GM18907 (cell line): ENCODE measurements at regions not wholly inside any gene's neighbourhood (a gene's known extent, or its start where the extent isn't known, plus 50 kb on each side); places are given as distances from the start of the nearest gene placed in this dataset.
A peak's percentile ranks its signal among the peaks of the same experiment; 100 is the strongest.
"Not testable (repeated sequence)": the region's sequence is repeated elsewhere in the genome, so short reads cannot be mapped to it uniquely, and the experiment has no call there.

Experiments
- ATAC-seq: cut with Tn5 transposase; IDR thresholded peaks from one replicate; pipeline ENCODE4 v1.9.1; 2021; ENCODE audit warnings: mild to moderate bottlenecking, moderate library complexity; ENCODE audit not compliant: unreplicated experiment

DNA sequence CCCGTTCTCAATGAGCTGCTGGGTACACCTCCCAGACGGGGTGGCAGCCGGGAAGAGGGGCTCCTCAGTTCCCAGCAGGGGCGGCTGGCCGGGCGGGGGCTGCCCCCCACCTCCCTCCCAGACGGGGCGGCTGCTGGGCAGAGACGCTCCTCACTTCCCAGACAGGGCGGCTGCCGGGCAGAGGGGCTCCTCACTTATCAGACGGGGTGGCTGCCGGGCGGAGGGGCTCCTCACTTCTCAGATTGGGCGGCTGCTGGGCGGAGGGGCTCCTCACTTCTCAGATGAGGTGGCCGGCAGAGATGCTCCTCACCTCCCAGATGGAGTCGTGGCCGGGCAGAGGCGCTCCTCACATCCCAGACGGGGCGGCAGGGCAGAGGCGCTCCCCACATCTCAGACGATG lies 559.0 kb downstream of the CD109 start:
- not testable (repeated sequence) for ATAC-seq

DNA sequence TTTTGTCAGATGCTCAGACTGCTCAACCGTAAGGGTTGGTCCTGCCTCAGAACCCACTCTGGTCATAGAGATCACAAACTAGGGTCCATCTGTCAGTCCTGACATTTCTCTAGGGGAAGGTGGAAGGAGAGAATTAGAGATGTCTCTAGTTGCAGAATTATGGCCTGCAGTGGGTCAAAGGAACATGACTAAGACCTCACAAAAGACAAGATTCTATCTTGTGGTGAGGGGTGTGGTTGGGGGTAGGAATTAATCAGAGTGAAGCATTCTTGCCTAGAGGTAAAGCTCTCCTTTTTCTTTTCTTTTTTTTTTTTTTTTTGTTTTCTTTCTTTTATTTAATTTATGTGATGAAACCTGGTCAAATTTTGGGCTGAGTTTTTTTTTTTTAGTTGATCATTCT lies 558.1 kb downstream of the CD109 start:
- not testable (repeated sequence) for ATAC-seq

DNA sequence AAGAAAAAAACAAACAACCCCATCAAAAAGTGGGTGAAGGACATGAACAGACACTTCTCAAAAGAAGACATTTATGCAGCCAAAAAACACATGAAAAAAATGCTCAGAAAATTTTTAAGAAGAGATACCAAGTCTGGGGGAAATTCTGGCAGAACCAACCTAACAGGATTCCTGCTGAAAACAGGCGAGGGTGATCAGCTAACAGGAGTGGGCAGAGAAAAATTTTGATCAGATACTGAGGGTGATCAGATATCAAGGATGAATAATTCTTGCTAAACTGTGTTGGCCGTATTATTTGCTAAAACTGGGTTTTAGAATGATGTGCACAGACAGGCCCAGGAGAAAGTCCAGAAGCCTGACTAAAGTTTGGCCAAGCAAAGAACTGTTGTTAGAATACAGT lies 557.3 kb downstream of the CD109 start:
- ATAC-seq, result no peak

DNA sequence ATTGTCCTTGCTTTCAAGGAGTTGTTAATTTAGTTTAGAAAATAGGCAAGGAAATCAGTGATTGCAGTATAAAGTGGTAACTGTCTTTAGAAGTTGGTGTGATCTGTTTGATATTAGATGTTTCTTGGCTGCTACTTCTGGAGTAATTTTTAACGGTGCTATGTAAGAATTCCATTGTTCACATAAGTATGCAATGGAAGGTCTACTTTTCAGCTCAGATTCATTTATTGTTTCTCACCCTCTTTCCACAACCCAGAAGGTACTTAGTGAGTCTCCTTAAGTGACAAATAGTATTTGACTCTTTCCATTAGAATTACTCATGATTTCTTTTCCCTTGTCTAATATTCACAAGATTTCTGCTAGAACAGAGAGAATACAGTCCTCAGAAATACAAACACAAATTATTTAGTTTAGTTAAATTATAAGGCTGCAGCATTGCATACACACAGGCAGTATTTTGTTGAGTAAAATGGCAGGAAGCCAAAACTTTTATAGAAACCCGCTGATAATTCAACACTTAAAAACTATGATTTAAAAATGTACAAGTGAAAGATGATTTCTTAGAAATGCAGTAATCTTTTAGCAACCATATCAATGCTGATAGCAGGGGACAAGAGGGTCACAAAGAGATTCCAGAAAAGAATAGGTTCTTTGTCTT lies 554.3 kb downstream of the CD109 start:
- ATAC-seq, result peak; percentile 22

DNA sequence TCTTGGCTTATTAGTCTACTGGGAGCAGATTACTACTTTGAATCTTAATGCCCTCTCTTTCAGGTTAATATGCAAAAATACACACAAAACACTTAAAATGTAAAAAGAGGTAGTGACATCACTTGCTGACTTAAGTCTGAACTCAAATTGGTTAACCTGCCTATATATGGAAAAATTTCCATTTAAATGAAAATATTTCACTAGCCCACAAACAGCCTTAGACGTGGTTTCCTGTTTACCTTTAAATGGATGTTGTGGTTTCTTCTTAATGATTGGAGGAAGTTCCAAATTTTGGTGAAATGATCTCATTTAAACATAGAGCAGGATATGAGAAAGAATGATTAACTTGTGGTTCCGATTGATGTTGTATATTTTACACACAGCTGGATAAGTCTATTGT lies 553.7 kb downstream of the CD109 start:
- ATAC-seq, result peak; percentile 91

DNA sequence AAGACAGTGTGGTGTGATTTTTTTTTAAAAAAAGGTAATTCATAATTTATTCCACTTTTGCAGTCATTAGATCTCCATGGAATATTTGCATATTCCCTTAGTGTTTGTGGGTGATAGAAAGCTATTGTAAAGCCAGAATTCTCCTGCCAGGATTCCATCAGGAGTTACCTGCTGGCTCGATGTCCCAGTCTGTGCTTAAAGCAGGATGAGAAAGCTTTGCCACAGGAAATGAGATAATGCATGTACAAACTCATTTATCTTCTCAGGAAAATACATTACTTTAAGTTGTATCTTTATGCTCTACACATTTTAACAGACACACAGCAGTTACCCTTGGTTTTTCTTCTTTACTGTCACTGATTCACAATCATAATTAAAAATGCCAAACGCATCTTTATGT lies 553.0 kb downstream of the CD109 start:
- no peak for ATAC-seq

DNA sequence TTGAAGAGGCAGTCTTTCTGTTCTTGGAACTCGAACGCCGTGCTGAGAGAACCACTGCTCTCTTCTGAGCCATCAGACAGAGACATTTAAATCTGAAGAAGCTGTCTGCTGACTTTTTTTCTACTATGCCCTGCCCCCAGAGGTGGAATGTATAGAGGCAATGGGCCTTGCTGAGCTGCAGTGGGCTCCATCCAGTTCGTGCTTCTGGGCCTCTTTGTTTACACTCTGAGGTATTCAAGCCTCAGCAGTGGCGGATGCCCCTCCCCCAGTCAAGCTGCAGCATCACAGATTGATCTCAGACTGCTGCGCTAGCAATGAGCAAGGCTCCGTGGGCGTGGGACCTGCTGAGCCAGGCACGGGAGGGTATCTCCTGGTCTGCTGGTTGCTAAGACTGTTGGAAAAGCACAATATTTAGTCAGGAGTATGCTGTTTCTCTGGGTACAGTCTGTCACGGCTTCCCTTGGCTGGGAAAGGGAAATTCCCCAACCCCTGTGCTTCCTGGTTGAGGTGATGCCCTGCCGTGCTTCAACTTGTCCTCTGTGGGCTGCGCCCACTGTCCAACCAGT lies 526.8 kb downstream of the CD109 start:
- ATAC-seq, result no peak

DNA sequence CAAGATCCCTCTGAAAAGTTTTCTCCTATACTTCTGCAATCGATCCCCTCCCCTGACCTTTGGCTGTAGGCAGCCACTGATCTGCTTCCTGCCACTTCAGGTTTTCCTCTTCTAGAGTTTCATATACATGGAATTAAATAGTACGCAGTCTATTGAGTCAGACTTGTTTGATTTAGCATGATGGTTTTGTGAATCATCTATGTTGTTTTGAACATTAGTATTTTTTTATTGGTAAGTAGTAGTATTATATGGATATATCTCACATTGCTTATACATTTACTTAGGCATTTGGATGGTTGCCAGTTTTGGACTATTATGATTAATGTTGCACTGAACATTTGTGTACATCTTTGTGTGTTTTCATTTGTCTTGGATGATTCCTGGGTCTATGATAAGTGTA lies 518.0 kb downstream of the CD109 start:
- ATAC-seq, result no peak

DNA sequence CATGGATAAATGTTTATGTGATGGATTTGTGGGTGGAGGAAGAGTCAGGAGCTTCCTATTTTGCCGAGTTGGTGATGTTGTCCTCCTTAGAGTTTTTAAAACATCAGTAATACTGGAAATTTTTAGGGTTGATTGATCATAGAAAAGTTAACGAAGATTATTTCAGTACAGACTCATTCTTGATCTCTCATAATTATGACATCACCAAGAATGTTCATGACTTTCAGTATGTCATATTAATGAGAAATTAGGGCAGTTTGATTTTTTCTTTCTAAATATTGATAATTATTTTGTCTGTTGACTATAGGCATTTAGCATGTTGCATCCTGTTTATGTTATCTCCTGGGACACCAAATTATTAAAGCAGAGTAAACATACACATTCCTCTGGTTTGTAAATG lies 512.2 kb downstream of the CD109 start:
- no peak for ATAC-seq

DNA sequence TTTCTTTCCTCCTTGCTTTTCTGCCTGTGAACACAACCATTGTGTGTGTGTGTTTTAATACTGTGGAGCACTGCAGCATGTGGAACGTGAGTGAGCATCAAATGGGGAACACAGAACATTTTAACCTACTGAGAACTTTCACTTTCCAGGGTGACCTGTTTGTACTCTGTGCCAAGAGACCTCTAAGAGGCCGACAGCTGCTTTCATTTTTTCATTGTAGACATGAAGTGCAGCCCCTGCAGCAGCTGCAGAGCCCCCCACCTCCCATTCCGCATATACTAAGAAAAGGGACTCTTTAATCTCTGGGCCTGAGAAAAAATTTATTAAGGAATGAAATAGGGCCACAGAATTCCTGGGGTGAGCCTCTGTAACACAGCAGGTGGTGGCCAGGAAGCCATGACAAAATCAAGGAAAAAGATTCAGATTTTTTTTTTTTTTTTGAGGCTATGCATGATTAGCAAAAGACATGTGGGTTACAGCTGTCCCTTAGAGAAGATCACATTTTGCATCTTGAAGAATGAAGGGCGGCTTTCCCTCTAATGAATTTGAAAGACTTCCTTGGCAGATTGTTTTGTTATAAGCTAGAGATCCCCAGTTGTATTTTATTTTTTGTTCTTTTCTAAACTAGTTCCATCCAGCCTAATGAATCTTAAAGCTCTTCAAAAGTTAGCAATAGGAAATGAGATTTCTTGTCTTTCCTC lies 503.4 kb downstream of the CD109 start:
- no peak for ATAC-seq

DNA sequence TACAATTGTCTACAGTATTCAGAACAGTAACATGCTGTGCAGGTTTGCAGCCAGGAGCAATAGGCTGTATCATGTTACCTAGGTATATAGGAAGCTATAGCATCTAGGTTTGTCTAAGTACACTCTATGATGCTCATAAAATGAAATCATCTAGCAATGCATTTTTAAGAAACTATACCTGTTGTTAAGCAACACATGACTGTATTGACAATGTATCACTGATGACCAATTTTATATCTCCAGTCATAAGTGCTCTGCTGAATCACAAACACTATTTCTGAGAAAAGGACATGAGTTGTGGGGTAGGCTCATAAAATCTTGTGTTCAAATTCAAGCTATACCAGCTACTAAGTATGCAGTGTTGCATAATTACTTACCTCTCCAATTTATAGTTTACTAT lies 501.3 kb downstream of the CD109 start:
- ATAC-seq, result no peak

DNA sequence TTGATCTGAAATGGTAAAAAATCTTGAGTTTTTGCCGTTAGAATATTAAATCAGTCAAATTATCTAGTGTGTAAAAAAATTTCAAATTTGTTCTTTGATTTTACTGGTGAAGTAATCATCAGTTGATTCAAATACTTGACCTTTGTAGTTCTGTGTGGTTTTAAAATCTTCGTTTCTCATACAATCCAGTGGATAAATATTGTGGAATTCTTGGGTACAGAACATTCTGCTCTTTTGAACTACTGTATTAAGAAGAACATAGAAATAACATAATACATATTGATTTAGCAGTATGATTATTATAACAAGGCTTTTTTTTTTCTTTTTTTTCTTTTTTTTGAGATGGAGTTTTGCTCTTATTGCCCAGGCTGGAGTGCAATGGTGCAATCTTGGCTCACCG lies 491.8 kb downstream of the CD109 start:
- ATAC-seq, result no peak

DNA sequence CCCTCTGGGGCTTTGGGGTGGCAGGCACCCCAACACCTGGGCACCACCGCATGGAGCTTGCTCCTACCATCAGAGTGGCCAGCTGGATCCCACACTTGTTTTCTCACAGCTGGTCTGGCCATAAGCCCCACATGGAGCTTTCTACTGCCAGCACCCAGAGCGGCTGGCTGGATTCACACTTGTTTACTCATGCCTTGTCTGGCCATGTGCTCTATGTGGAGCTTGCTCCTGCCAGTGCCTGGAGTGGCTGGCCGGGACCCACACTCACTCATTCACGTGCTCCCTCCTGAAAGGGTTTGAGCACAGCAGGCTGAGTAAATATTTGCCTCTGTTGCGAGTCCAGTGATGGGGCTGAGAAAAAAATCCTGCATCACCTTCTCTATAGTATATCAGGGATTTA lies 487.0 kb downstream of the CD109 start:
- no peak for ATAC-seq

DNA sequence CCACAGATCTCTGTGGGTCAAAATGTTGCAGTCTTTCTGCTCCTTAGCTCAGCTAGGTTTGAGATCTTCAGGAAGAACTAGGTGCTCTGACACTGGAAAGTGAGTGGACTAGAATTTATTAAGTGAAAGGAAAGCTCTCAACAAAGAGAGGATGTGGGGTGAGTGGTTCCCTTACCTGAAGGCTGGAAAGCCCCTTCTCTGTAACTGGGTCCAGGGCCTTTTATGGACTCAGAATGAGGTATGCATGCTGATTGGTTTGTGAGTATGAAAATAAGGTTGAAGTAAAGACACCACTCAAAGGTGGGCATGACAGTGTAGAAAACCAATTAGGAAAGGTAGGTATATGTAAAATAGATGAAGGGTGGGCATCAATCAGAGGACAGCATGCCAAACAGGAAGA lies 485.5 kb downstream of the CD109 start:
- ATAC-seq, result peak; percentile 89

DNA sequence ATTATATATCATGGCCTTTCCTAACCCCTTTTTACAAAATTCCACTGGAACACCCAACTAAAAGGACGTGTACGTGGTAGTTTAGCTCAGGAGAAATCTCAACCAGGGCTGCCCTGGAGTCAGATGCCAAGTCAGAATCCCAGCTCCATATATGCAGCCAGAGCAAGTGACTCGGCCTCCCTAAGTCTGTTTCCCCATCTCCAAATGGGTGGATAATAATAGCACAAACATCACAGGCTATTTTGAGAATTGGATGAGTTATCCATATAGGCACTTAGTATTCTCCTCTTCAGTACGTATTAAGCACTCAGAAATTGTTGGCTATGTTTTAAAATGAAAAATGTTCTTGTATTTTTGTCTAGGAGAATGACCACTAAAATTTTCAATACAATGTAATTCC lies 481.5 kb downstream of the CD109 start:
- ATAC-seq, result no peak

DNA sequence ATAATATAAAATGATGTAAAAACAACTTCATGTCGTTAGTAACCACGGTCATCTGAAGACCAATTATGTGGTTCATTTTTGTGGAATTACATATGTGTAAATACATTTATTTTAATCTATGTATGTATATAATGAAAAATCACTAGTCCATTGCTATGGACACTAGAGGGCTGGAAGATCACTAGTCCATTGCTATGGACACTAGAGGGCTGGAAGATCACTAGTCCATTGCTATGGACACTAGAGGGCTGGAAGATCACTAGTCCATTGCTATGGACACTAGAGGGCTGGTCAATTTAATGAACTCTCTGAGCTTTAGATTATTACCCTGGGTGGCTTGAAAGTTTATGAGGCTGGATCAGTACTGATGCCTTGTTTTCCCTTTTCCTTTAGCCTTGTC lies 474.5 kb downstream of the CD109 start:
- ATAC-seq, result not testable (repeated sequence)

DNA sequence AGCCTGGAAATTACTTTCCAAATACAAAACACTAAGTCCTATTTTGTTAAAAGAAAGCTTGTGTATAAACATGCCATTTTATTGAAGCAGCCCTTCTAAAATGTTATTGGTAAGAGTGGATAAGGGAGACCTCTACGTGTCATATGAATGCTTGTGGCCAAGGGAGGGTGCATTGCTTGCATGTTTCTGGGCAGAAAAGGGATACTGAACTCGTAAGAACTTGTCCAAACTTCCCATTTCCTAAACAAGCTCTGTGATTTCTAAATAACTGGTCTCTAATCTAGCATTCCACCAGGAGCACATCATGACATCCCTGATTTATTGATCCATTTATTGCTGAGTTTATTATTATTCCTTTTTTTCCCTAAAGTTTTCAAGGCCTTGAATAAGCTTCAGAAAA lies 474.1 kb downstream of the CD109 start:
- ATAC-seq, result no peak

DNA sequence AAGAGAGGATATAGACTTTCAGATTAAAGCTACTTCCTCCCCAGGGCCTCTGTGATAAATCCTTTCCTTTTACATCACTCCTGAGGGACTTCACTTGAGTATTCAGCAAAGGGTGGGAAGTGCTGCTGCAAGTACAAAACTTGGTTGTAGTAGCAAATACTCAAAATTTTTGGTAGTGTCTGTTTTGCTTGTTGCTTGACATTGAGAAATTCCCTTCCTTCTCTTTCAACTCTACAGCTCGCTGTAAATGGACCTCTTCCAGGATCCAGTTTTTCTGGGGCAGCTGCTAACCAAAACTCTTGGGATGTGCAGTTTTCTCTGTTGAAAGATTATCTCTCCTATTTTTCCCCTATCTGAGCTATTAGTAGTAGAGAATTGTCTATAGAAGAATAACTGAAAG lies 472.0 kb downstream of the CD109 start:
- no peak for ATAC-seq

DNA sequence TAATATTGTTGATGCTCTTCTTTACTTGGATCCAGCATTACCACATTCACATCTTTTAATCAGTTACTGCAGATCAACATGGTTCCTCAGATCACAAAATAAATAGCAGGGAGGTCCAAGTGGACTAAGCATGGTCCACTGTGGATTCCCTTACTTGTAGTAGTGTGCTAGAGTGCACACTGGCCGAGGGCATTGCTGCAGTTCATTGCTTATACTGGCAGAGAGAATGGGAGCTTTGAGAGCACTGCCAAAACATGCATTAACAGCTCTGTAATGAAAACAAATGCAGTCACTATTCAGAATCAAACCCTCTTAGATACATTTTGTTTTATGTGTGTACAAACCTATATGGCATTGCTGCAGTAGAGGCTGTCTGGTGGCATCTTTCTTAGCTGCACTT lies 471.5 kb downstream of the CD109 start:
- ATAC-seq, result no peak

DNA sequence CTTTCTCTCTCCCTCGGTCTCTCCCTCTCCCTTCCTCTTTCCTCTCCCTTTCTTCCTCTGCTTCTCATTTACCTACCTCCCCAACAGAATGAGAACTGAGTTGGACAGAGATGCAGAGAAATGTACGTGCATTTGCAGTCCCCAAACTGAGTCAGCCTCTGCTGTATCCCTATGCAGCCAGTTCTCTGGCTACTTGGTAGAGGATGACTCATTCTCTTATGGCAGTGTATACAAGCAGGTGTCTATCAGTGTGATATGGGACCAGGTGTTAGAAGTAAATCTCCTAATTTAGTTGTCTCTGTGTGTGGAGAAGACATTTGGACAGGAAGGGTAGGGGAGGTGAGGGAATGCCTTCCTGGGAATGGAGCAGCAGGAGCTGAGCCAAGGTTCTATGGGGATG lies 470.8 kb downstream of the CD109 start:
- ATAC-seq, result no peak

DNA sequence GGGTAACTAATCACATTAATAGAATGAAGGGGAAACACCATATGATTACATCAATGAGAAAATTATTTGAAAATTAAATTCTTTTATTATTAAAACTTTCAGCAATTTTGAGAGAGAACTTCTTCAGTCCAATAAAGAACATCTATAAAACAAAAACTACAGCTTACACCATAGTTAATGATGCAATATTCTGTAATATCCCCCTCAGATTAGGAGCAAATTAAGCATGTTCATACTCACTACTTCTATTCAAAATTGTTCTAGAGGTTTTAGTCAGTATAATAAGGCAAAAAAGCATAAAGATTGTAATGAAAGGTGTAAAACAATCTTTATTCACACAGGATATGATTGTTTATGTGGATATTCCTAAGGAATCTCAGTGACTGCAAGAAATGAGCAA lies 465.4 kb downstream of the CD109 start:
- ATAC-seq, result no peak

DNA sequence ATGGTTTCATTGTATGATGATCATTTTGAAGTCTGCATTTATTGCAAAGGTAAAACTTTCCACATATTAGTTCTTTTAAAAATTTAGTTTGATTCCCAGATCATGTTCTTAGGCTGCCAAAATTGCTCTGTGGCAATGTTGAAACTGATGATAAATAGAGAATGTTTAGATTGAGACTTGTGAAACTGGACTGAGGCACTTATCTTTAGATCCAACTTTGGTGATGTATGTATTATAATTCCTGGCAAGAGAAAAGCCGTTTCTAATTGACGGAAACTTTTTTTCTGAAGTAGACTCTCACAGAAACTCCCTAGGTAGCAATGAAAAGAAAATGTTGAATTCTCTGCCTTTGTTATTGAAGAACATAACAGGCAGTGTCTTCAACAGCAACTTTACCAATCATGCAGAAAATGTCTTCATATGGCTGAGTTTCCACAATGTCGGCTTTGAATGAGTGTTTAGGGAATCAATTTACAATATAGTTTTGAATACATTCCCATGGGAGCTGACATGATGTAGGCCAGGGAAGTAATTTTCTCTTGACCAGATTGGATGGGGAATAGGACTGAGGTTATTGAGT lies 456.2 kb downstream of the CD109 start:
- no peak for ATAC-seq
